AG10803 (cell line): ENCODE measurements at regions not wholly inside any gene's neighbourhood (a gene's known extent, or its start where the extent isn't known, plus 50 kb on each side); places are given as distances from the start of the nearest gene placed in this dataset.

Source experiments
- DNase-seq: peaks from one replicate; pipeline ENCODE4 v3.0.0; 2010; ENCODE audit warnings: low read depth
- H3K4me3 ChIP-seq: 2 replicates; pipeline ENCODE4 v1.5.1; 2011; ENCODE audit warnings: mild to moderate bottlenecking, low read length, control low read depth
- TF ChIP-seq, protein P1 (sequence below): conservative IDR thresholded peaks from 2 replicates; pipeline ENCODE4 v1.5.1; 2011; ENCODE audit warnings: mild to moderate bottlenecking, low read length, control low read depth, inconsistent platforms

DNA sequence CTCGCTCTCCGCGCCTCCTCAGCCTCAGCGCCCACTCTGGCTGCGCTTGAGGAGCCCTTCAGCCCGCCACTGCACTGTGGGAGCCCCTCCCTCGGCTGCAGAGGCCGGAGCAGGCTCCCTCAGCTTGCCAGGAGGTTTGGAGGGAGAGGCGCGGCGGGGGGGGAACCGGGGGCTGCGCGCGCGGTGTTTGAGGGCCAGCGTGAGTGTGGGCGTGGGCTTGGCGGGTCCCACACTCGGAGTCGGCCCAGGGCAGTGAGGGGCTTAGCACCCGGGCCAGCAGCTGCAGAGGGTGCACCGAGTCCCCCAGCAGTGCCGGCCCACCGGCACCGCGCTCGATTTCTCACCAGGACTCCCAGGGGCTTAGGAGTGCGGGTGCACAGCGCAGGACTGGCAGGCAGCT is 1220.9 kb downstream of the PCDH9 start:
- H3K4me3 ChIP-seq = no peak overlapping the region
- no peak for DNase-seq
- TF ChIP-seq, protein P1, sequence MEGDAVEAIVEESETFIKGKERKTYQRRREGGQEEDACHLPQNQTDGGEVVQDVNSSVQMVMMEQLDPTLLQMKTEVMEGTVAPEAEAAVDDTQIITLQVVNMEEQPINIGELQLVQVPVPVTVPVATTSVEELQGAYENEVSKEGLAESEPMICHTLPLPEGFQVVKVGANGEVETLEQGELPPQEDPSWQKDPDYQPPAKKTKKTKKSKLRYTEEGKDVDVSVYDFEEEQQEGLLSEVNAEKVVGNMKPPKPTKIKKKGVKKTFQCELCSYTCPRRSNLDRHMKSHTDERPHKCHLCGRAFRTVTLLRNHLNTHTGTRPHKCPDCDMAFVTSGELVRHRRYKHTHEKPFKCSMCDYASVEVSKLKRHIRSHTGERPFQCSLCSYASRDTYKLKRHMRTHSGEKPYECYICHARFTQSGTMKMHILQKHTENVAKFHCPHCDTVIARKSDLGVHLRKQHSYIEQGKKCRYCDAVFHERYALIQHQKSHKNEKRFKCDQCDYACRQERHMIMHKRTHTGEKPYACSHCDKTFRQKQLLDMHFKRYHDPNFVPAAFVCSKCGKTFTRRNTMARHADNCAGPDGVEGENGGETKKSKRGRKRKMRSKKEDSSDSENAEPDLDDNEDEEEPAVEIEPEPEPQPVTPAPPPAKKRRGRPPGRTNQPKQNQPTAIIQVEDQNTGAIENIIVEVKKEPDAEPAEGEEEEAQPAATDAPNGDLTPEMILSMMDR = no peak

- no peak overlapping the region for H3K4me3 ChIP-seq
- TF ChIP-seq, protein P1 = no peak
- no peak for DNase-seq
Measured at GRCh38 chr13:66003558-66003957, 1226.6 kb downstream of the PCDH9 start.

DNA sequence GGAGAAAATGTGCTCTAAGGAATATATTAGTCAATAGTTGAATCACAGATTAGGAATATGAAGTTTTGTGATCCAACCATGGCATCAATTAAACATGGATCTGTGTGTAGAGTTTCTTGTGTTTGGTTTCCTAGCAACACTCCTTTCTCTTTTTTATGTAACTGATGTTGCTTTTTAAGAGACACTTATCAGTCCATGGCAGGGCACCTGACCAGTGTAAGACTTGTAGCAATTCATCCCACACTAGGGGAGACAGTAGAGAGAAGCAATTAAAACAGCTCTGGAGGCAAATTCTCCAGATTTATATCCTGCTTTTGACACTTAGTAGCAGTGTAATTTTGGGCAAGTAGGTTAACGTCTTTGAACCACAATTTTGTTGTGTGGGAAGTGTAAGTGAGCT is 1229.0 kb downstream of the PCDH9 start:
- no peak for DNase-seq
- TF ChIP-seq, protein P1 = no peak
- no peak overlapping the region for H3K4me3 ChIP-seq

- TF ChIP-seq, protein P1 = no peak
- DNase-seq = no peak
- no peak overlapping the region for H3K4me3 ChIP-seq
Measured at GRCh38 chr13:65999411-65999810, 1230.7 kb downstream of the PCDH9 start.

DNA sequence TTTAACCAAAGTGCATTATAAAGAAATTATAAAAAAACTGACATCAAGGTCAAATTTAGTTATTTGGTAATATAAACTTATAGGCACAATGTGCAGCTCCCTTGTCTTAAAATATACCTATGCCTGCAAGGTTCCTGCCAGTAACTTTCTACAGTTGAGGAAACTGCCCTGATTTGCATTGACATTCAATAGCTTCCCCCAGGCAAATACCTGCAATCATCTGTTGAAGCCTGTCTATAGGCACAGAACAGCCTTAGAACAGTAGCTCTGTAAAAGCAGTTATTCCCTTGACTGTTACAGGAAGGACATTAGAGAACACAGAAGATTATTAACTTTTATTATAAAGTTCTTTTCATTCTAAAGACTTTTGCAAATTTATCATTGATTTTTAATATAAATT is 1239.5 kb downstream of the PCDH9 start:
- TF ChIP-seq, protein P1 = no peak
- no peak for DNase-seq
- H3K4me3 ChIP-seq = no peak overlapping the region

GRCh38 chr13:65985612-65986011 is 1244.5 kb downstream of the PCDH9 start:
- H3K4me3 ChIP-seq = no peak overlapping the region
- DNase-seq = no peak
- TF ChIP-seq, protein P1 = no peak

- TF ChIP-seq, protein P1 = no peak
- H3K4me3 ChIP-seq = no peak overlapping the region
- no peak for DNase-seq
Measured at GRCh38 chr13:65977525-65977924, 1252.6 kb downstream of the PCDH9 start.
